HUES6 (cell line): ENCODE measurements at regions not wholly inside any gene's neighbourhood (a gene's known extent, or its start where the extent isn't known, plus 50 kb on each side); places are given as distances from the start of the nearest gene placed in this dataset.

Experiments used
- H3K27ac ChIP-seq: 2 replicates; pipeline ENCODE4 v1.7.0; 2013; ENCODE audit warnings: low read depth, mild to moderate bottlenecking, low read length, inconsistent platforms
- H3K27me3 ChIP-seq: 2 replicates; pipeline ENCODE4 v1.6.1; 2013; ENCODE audit warnings: low read length; ENCODE audit not compliant: control insufficient read depth, insufficient read depth
- H3K36me3 ChIP-seq: 2 replicates; pipeline ENCODE4 v1.6.1; 2013; ENCODE audit warnings: low read length; ENCODE audit not compliant: control insufficient read depth, insufficient read depth
- H3K4me1 ChIP-seq: 2 replicates; pipeline ENCODE4 v1.6.1; 2013; ENCODE audit warnings: low read length; ENCODE audit not compliant: control insufficient read depth, insufficient read depth
- H3K4me3 ChIP-seq: 2 replicates; pipeline ENCODE4 v1.5.1; 2013; ENCODE audit warnings: low read depth, low read length
- H3K9ac ChIP-seq: one replicate; pipeline ENCODE4 v1.6.1; 2013; ENCODE audit warnings: mild to moderate bottlenecking, low read length
- H3K9me3 ChIP-seq: 2 replicates; pipeline ENCODE4 v1.6.1; 2013; ENCODE audit warnings: low read depth, low read length; ENCODE audit not compliant: control insufficient read depth, insufficient read depth

GRCh38 chr7:68688416-68689086 is 909.7 kb upstream of the AUTS2 start:
- Histone ChIP-seq H3K9me3 (peaks cover 6% of the 10 kb centered on the region; the same call in 1 of the 2 replicates), H3K27me3 (no peaks in the 10 kb centered on the region), H3K4me3 (no peak overlapping the region), H3K36me3 (no peaks in the 10 kb centered on the region), H3K9ac (no peak overlapping the region), H3K27ac (no peak overlapping the region), H3K4me1 (peaks cover 17% of the 10 kb centered on the region)

- H3K36me3 ChIP-seq: no peaks in the 10 kb centered on the region
- H3K9ac ChIP-seq: no peak overlapping the region
- H3K4me3 ChIP-seq: no peak overlapping the region
- H3K27me3 ChIP-seq: no peaks in the 10 kb centered on the region
- no peak overlapping the region for H3K27ac ChIP-seq
- H3K4me1 ChIP-seq: peaks cover 17% of the 10 kb centered on the region
- H3K9me3 ChIP-seq: peaks cover 8% of the 10 kb centered on the region; the same call in 1 of the 2 replicates
Measured at GRCh38 chr7:68689087-68689433, 909.2 kb upstream of the AUTS2 start.

DNA sequence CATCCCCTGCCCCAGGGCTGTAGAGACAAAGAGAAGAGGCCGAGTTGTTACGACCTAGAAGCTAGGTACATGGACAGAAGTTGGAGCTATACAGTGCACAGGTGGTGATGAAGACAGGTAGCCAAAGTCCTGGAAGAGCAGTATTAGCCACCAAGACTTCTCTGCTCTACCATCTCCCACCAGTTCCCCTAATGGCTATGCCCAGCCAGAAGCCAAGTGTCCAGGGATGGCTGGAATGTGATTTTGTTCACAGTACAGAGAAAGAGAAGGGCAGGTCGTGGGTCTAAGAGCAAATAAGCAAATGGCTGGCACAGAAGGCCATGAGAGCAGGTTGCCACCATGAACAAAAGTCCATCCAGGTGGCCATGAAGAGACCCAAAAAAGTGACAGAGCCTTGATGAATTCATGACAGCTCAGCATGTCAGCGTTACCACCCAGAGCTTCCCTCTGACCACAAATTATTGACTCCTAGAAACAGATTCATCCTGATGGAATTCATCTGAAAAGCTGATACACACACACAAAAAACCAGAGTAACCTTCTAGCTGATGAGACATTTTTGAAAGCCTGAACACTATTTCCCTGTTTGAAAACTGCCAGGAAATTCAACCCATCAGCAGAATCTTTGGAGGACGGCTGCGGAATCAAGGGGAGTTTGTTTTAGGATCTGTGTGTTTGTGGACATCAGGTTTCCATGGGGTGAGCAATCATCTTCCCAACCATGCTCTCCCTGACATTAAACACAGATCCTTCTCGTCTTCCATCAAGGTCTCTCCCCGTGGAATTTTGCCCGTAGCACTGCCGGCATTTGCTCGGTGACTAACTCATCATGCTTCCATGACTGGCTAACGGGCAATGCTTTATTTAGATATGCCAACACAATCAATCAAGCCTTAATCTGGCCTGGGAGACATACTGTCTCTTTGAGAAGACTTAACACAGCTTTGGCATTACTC is 906.7 kb upstream of the AUTS2 start:
- no peak overlapping the region for H3K9ac ChIP-seq
- peaks cover 19% of the 10 kb centered on the region; the same call in 1 of the 2 replicates for H3K9me3 ChIP-seq
- no peak overlapping the region for H3K27ac ChIP-seq
- H3K4me3 ChIP-seq: no peak overlapping the region
- peaks cover 12% of the 10 kb centered on the region for H3K4me1 ChIP-seq
- H3K36me3 ChIP-seq: no peaks in the 10 kb centered on the region
- H3K27me3 ChIP-seq: no peaks in the 10 kb centered on the region

DNA sequence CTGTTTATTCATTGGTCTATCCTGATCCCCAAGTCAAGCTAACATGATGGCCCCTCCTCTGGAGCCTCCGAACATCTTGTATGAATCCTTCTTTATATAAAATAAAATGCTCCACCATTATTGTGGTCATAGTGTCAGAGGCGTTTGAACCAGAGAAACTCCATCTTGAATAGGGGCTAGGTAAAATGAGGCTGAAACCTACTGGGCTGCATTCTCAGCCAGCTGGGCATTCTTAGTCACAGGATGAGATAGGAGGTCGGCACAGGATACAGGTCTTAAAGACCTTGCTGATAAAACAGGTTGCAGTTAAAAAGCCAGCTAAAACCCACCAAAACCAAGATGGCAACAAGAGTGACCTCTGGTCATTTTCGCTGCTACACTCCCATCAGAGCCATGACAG is 905.8 kb upstream of the AUTS2 start:
- no peaks in the 10 kb centered on the region for H3K27me3 ChIP-seq
- peaks cover 19% of the 10 kb centered on the region; the same call in 1 of the 2 replicates for H3K9me3 ChIP-seq
- H3K9ac ChIP-seq: no peak overlapping the region
- H3K4me3 ChIP-seq: no peak overlapping the region
- no peaks in the 10 kb centered on the region for H3K36me3 ChIP-seq
- peaks cover 12% of the 10 kb centered on the region for H3K4me1 ChIP-seq
- no peak overlapping the region for H3K27ac ChIP-seq

DNA sequence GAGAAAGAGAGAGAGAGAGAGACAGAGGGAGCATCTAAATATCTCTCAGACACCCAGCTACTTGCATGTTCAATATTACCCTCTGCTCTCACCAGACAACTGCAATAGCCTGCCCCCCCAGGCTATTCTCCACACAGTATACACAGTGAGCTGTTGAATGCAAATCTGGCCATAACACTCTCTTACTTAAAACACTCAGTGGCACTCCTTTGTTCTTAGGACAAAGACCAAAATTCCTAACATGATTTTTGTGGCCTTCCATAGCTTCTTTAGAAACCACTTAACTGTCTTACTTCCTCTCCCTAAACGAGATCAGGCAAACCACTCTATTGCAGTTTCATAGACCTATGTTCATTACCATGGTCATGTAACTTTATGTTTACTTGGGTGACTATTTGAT is 903.6 kb upstream of the AUTS2 start:
- peaks cover 4% of the 10 kb centered on the region; the same call in 1 of the 2 replicates for H3K4me1 ChIP-seq
- peaks cover 19% of the 10 kb centered on the region; the same call in 1 of the 2 replicates for H3K9me3 ChIP-seq
- no peak overlapping the region for H3K9ac ChIP-seq
- no peaks in the 10 kb centered on the region for H3K27me3 ChIP-seq
- H3K4me3 ChIP-seq: no peak overlapping the region
- no peaks in the 10 kb centered on the region for H3K36me3 ChIP-seq
- H3K27ac ChIP-seq: no peak overlapping the region

DNA sequence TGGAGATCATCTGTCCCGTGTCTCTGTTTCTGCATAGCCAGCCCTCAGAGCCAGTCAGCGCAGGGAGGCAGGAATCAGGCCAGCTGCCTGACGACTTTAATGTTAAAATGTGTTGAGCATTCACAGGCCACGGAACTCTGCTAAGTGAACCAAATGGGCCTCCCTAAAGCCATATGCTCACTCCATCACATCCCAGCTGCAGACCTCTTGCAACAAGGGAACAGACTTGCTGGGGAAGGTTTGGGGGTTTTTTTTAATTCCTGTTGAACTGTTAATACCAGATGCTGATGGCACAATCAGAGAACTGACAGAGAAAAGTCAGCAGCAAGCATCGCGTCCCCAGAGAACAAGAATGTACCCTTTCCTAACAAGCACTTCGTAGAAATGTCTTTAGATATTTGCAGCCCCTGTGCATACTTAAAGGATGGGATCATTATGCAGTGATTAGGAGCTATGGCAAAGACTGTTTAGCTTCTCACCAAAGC is 900.4 kb upstream of the AUTS2 start:
- Histone ChIP-seq H3K27ac (no peak overlapping the region), H3K9me3 (peaks cover 19% of the 10 kb centered on the region; the same call in 1 of the 2 replicates), H3K4me1 (peaks cover 4% of the 10 kb centered on the region; the same call in 1 of the 2 replicates), H3K9ac (no peak overlapping the region), H3K36me3 (no peaks in the 10 kb centered on the region), H3K27me3 (no peaks in the 10 kb centered on the region), H3K4me3 (no peak overlapping the region)

DNA sequence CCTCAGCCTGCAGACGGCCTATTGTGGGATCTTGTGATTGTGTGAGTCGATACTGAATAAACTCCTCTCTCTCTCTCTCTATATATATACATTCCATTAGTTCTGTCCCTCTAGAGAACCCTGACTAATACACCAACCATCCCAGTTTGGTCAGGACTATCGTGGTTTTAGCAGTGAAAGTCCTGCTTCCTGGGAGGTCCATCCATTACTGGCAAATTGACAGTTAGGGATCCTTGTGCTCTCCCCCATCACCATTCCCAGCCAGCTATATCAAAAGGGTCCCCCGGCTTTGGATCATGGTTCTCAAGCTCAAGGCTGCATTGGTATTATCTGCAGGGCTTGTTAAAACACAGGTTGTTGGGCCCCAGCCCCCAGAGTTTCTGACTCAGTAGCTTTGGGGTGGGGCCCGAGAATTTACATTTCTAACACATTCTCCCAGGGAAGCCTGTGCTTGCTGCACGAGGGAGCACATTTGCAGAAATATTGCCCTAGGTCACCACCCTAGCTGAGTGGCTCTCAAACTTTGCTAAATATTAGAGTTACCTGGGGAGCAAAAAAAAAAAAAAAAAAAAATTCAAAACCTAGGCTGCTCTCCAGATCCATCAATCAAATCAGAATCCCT is 899.1 kb upstream of the AUTS2 start:
- Histone ChIP-seq H3K36me3 (no peaks in the 10 kb centered on the region), H3K9me3 (peaks cover 9% of the 10 kb centered on the region; the same call in 1 of the 2 replicates), H3K27me3 (no peaks in the 10 kb centered on the region), H3K4me1 (peaks cover 4% of the 10 kb centered on the region; the same call in 1 of the 2 replicates), H3K4me3 (no peak overlapping the region), H3K27ac (no peak overlapping the region), H3K9ac (no peak overlapping the region)

DNA sequence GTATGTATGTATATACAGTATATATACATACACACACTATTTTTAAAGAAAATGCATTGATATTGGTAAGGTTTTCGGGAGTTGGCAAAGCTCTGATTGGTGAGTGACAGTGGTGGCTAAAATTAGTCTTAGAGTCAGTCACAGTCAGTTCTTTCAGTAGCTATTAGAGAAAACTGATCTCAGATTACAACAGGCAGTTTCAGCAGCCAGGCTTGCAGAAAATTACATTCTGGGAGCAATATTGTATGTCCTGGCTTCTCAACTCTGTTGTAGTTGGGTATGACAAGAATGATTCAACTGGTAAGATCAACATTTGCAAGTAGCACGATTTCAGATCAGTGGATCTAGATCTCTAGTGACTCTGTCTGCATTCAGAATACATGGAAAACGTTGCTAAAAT is 897.9 kb upstream of the AUTS2 start:
- H3K9ac ChIP-seq: no peak overlapping the region
- H3K9me3 ChIP-seq: peaks cover 5% of the 10 kb centered on the region; the same call in 1 of the 2 replicates
- H3K4me3 ChIP-seq: no peak overlapping the region
- H3K27ac ChIP-seq: no peak overlapping the region
- H3K27me3 ChIP-seq: no peaks in the 10 kb centered on the region
- no peaks in the 10 kb centered on the region for H3K36me3 ChIP-seq
- H3K4me1 ChIP-seq: peaks cover 4% of the 10 kb centered on the region; the same call in 1 of the 2 replicates

- H3K4me3 ChIP-seq: no peak overlapping the region
- H3K27me3 ChIP-seq: no peaks in the 10 kb centered on the region
- no peaks in the 10 kb centered on the region for H3K36me3 ChIP-seq
- H3K4me1 ChIP-seq: no peaks in the 10 kb centered on the region
- no peak overlapping the region for H3K9ac ChIP-seq
- H3K9me3 ChIP-seq: peaks cover 7% of the 10 kb centered on the region; the same call in 1 of the 2 replicates
- H3K27ac ChIP-seq: no peak overlapping the region
Measured at GRCh38 chr7:68706291-68706690, 892.0 kb upstream of the AUTS2 start.

- H3K27ac ChIP-seq: no peak overlapping the region
- no peak overlapping the region for H3K4me3 ChIP-seq
- peaks cover 7% of the 10 kb centered on the region; the same call in 1 of the 2 replicates for H3K9me3 ChIP-seq
- H3K4me1 ChIP-seq: no peaks in the 10 kb centered on the region
- H3K27me3 ChIP-seq: no peaks in the 10 kb centered on the region
- H3K9ac ChIP-seq: no peak overlapping the region
- H3K36me3 ChIP-seq: no peaks in the 10 kb centered on the region
Measured at GRCh38 chr7:68707159-68707558, 891.1 kb upstream of the AUTS2 start.
